Endodermal cell (in vitro differentiated cells): ENCODE measurements at regions not wholly inside any gene's neighbourhood (a gene's known extent, or its start where the extent isn't known, plus 50 kb on each side); places are given as distances from the start of the nearest gene placed in this dataset.
A peak's percentile ranks its signal among the peaks of the same experiment; 100 is the strongest.

ENCODE experiments used
- DNase-seq: peaks from one replicate; pipeline ENCODE4 v3.0.0-alpha.2; 2017
- H3K27ac ChIP-seq: 2 replicates; pipeline ENCODE4 v1.5.1; 2013; ENCODE audit warnings: mild to moderate bottlenecking, low read depth, low read length, moderate library complexity
- H3K27me3 ChIP-seq: 2 replicates; pipeline ENCODE4 v1.6.1; 2013; ENCODE audit warnings: mild to moderate bottlenecking, low read length, moderate library complexity; ENCODE audit not compliant: insufficient read depth, control insufficient read depth, poor library complexity, severe bottlenecking
- H3K36me3 ChIP-seq: 2 replicates; pipeline ENCODE4 v1.7.0; 2013; ENCODE audit warnings: mild to moderate bottlenecking, low read length, moderate library complexity; ENCODE audit not compliant: control insufficient read depth, insufficient read depth
- H3K4me1 ChIP-seq: one replicate; pipeline ENCODE4 v1.7.0; 2013; ENCODE audit warnings: low read length; ENCODE audit not compliant: control insufficient read depth, insufficient read depth
- H3K4me3 ChIP-seq: 2 replicates; pipeline ENCODE4 v1.5.1; 2013; ENCODE audit warnings: mild to moderate bottlenecking, low read length, moderate library complexity
- H3K9ac ChIP-seq: 2 replicates; pipeline ENCODE4 v1.6.1; 2013; ENCODE audit warnings: mild to moderate bottlenecking, low read length, moderate library complexity; ENCODE audit not compliant: poor library complexity, severe bottlenecking; ENCODE audit errors: extremely low read depth
- H3K9me3 ChIP-seq: 2 replicates; pipeline ENCODE4 v1.6.1; 2013; ENCODE audit warnings: mild to moderate bottlenecking, low read length, moderate library complexity; ENCODE audit not compliant: control insufficient read depth
- H3K27ac Mint-ChIP-seq: 2 replicates; pipeline ENCODE4 v1.8.0; 2020; ENCODE audit warnings: mixed read lengths
- H3K27me3 Mint-ChIP-seq: 2 replicates; pipeline ENCODE4 v1.8.0; 2021; ENCODE audit warnings: mild to moderate bottlenecking, mixed read lengths; ENCODE audit not compliant: insufficient read depth
- H3K36me3 Mint-ChIP-seq: 2 replicates; pipeline ENCODE4 v1.8.0; 2020; ENCODE audit warnings: low read depth, mixed read lengths
- H3K4me1 Mint-ChIP-seq: 2 replicates; pipeline ENCODE4 v1.8.0; 2020; ENCODE audit warnings: mixed read lengths
- H3K4me3 Mint-ChIP-seq: 2 replicates; pipeline ENCODE4 v1.8.0; 2020; ENCODE audit warnings: mild to moderate bottlenecking, moderate library complexity, mixed read lengths
- H3K9me3 Mint-ChIP-seq: 2 replicates; pipeline ENCODE4 v1.8.0; 2020; ENCODE audit warnings: mild to moderate bottlenecking, mixed read lengths
- WGBS, 2 experiments: methylation state at CpG; one replicate each; pipeline versions ENCODE4 v1.1.5 to v1.1.7; 2013; ENCODE audit warnings: missing lambda C conversion rate in 2 of 2, mixed read lengths in 1 of 2; ENCODE audit not compliant: insufficient coverage in 1 of 2, insufficient read length in 1 of 2; 5-methylcytosine and 5-hydroxymethylcytosine counted together
- TF ChIP-seq, protein P1 (sequence below): fragments of 200-600 bp; sonication (generic); conservative IDR thresholded peaks from 2 replicates; pipeline ENCODE4 v1.5.0; 2021; ENCODE audit warnings: antibody characterized with exemption, mild to moderate bottlenecking

GRCh38 chr22:23516304-23516703 is 63.8 kb downstream of the IGLL1 start:
- Mint-ChIP-seq H3K9me3 (no peaks in the 10 kb centered on the region), H3K4me1 (peaks cover 22% of the 10 kb centered on the region)
- TF ChIP-seq, protein P1, sequence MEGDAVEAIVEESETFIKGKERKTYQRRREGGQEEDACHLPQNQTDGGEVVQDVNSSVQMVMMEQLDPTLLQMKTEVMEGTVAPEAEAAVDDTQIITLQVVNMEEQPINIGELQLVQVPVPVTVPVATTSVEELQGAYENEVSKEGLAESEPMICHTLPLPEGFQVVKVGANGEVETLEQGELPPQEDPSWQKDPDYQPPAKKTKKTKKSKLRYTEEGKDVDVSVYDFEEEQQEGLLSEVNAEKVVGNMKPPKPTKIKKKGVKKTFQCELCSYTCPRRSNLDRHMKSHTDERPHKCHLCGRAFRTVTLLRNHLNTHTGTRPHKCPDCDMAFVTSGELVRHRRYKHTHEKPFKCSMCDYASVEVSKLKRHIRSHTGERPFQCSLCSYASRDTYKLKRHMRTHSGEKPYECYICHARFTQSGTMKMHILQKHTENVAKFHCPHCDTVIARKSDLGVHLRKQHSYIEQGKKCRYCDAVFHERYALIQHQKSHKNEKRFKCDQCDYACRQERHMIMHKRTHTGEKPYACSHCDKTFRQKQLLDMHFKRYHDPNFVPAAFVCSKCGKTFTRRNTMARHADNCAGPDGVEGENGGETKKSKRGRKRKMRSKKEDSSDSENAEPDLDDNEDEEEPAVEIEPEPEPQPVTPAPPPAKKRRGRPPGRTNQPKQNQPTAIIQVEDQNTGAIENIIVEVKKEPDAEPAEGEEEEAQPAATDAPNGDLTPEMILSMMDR = no peak

DNA sequence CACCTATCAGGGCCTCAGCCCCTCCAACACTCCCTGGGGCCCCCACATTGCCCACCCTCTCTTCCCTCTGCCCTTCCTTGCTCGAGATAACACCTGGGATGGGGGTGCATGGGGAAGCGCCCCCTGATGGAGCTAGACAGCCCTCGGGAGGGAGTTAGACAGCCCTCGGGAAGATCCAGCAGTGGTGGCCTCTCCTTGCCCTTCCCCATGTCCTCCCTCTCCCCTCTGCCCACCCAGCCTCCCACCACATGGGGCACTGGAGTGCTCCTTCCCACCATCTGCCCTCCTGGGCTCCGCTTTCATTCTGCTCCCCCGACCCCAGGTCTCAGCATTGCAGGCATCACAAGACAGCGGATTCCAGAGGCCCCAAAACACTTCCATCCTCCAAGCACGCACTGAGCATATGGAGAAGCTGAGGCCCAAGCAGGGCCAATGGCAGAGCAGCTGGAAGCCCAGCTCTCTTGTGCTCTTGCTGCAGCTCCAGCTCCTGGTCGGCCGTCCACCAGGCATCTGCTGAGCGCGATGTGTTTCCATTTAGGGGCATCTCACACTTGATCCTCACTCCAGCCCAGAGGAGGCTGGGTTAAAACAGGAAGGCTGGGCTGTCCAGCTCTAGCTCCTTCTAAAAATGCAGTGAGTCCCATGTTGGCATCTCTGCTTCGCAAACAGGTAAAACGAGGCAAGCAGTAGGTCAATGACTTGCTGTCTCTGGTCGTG is 65.6 kb downstream of the IGLL1 start:
- Histone ChIP-seq H3K4me3 (no peak overlapping the region), H3K9me3 (no peaks in the 10 kb centered on the region), H3K27me3 (no peaks in the 10 kb centered on the region), H3K9ac (no peak overlapping the region), H3K27ac (no peak overlapping the region), H3K36me3 (no peaks in the 10 kb centered on the region), H3K4me1 (peaks cover 11% of the 10 kb centered on the region)
- Mint-ChIP-seq H3K9me3 (no peaks in the 10 kb centered on the region), H3K27me3 (peaks cover 2% of the 10 kb centered on the region), H3K27ac (peak overlapping the region; percentile 30), H3K36me3 (peaks cover 2% of the 10 kb centered on the region), H3K4me1 (peaks cover 23% of the 10 kb centered on the region), H3K4me3 (no peak overlapping the region)
- DNase-seq = peak; percentile 77
- WGBS, 2 experiments = 87 to 95% methylated on average over 7 to 15 of the region's 15 CpGs
- TF ChIP-seq, protein P1 = peak; percentile 61

More at GRCh38 chr22:23516304-23516703, 63.8 kb downstream of the IGLL1 start:
- peaks cover 2% of the 10 kb centered on the region for H3K36me3 Mint-ChIP-seq
- H3K27ac Mint-ChIP-seq = no peak overlapping the region
- H3K9me3 ChIP-seq = no peaks in the 10 kb centered on the region
- 88 to 100% methylated on average over 1 to 9 of the region's 9 CpGs for WGBS, 2 experiments
- H3K4me3 Mint-ChIP-seq = no peak overlapping the region
- H3K36me3 ChIP-seq = no peaks in the 10 kb centered on the region
- H3K27me3 Mint-ChIP-seq = peaks cover 2% of the 10 kb centered on the region
- peaks cover 17% of the 10 kb centered on the region for H3K4me1 ChIP-seq
- H3K27ac ChIP-seq = no peak overlapping the region
- H3K27me3 ChIP-seq = no peaks in the 10 kb centered on the region
- no peak for DNase-seq
- no peak overlapping the region for H3K9ac ChIP-seq
- no peak overlapping the region for H3K4me3 ChIP-seq

DNA sequence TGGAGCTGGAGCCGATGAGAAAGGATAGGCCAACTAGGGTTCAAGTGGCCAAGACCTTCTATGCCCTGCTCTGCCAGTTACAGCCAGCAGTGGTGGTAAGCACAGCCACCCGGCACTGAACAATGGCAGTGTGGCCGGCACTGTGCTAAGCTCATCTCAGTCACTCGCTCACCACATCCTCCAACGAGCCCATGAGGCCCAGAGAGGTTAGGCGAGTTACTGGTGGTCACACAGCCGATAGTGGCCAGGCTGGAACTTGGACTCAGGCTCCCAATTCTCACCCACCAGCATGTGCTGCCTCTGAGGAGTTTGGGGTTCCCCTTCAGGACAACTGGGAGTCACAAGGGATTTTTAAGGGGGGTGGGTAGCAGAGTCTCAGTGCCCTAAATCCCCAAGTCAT is 66.4 kb downstream of the IGLL1 start:
- Histone ChIP-seq H3K9me3 (no peaks in the 10 kb centered on the region), H3K4me3 (no peak overlapping the region), H3K27me3 (no peaks in the 10 kb centered on the region), H3K36me3 (no peaks in the 10 kb centered on the region), H3K9ac (no peak overlapping the region), H3K27ac (peak overlapping the region; percentile 44), H3K4me1 (peaks cover 7% of the 10 kb centered on the region)
- no peaks in the 10 kb centered on the region for H3K9me3 Mint-ChIP-seq
- H3K27ac Mint-ChIP-seq = no peak overlapping the region
- no peak overlapping the region for H3K4me3 Mint-ChIP-seq
- peaks cover 2% of the 10 kb centered on the region for H3K36me3 Mint-ChIP-seq
- TF ChIP-seq, protein P1 = no peak
- WGBS, 2 experiments = 89 to 96% methylated on average over 3 to 7 of the region's 7 CpGs
- DNase-seq = no peak
- H3K27me3 Mint-ChIP-seq = peaks cover 2% of the 10 kb centered on the region
- peaks cover 22% of the 10 kb centered on the region for H3K4me1 Mint-ChIP-seq
